ENCODE measurements at regions not wholly inside any gene's neighbourhood (a gene's known extent, or its start where the extent isn't known, plus 50 kb on each side); places are given as distances from the start of the nearest gene placed in this dataset.
A peak's percentile ranks its signal among the peaks of the same experiment; 100 is the strongest.

DNA sequence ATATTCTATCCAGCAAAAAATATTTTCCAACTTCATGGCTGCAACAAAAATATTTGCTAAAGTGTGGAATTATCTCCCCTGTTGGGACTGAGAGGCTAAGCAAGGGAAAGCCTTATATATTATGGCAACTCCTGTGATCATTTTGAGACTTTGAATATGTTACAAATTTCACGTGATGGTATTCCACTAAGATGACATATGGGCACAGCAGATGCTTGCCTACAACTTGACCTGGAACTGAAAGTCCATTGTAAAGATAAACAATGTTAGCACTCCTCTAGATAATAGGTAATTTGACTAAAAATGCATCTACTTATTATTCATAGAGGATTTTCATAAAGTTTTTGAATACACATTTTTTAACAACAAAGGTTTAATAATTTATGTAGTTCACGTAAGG, 1141.5 kb upstream of the CDH6 start:
- DNase-seq = no peak

- DNase-seq = no peak
Observed at GRCh38 chr5:30050056-30050815, 1143.2 kb upstream of the CDH6 start.

- DNase-seq = no peak
Observed at GRCh38 chr5:30042677-30043076, 1150.8 kb upstream of the CDH6 start.

- DNase-seq = no peak
Observed at GRCh38 chr5:30041831-30042385, 1151.6 kb upstream of the CDH6 start.

DNA sequence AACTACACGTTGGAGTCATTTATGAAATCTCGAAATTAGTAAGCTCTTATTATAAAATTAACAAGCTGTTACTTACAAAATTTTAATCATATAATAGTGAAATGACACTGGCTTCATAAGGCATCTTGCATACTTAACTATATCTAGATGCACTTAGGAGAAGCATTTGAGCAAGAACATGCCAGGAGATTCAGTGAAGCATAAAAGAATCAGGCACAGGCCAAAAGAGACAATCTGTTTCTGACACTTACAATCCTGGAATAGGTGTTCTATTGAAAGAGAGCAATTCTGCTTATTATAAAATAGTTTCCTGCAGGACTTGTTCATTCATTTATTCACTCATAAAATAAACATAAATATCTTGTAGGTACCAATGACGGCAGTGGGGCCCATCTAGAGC, 1152.2 kb upstream of the CDH6 start:
- no peak for DNase-seq

- DNase-seq = peak; percentile 17 to 55 (median 26)
Observed at GRCh38 chr5:30040488-30041118, 1152.9 kb upstream of the CDH6 start.

DNA sequence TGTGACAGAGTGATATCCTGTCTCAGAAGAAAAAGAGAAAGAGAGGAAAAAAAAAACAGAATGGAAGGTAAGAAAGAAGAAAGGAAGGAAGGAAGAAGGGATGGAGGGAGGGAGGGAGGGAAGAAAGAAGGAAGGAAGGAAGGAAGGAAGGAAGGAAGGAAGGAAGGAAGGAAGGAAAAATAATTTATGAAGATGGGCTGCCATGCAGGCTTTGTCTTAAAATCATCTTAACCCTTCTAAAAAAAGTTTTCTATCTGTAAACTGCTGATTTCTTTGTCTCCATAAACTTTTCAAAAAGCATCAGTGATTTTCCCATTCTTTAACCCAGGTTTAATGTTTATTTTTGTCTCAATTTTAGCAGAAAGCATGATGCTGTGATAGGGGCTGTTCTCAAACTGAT, 1154.1 kb upstream of the CDH6 start:
- DNase-seq = no peak

DNA sequence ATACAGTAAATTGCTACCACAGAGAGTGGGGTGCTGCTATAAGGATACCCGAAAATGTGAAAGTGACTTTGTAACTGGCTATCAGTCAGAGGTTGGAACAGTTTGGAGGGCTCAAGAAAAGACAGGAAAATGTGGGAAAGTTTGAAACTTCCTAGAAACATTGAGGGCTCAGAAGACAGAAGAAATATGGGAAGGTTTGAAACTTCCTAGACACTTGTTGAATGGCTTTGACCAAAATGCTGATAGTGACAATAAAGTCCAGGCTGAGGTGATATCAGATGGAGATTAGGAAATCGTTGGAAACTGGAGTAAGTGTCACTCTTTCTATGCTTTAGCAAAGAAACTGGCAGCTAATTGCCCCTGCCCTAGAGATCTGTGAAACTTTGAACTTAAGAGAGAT, 1158.6 kb upstream of the CDH6 start:
- DNase-seq = no peak

DNA sequence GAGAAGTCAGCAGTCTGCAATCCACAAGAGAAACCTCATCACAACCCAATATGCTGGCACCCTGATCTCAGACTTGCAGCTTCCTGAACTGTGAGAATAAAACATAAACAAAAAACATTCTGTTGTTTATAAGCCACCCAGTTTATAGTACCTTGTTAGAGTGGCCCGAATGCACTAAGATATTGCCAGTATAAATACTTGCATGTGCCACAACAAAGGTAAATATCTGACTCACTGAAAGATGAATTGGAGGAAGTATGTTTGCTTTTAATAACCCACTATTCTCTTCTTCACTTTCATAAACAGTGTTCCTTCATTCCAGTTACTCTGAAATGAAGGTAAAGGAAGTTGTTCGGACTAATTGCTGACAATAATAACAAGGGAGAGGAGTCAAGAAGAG, 1163.4 kb upstream of the CDH6 start:
- no peak for DNase-seq

- no peak for DNase-seq
Observed at GRCh38 chr5:30001826-30002225, 1191.7 kb upstream of the CDH6 start.

- no peak for DNase-seq
Observed at GRCh38 chr5:30000231-30000630, 1193.3 kb upstream of the CDH6 start.

DNA sequence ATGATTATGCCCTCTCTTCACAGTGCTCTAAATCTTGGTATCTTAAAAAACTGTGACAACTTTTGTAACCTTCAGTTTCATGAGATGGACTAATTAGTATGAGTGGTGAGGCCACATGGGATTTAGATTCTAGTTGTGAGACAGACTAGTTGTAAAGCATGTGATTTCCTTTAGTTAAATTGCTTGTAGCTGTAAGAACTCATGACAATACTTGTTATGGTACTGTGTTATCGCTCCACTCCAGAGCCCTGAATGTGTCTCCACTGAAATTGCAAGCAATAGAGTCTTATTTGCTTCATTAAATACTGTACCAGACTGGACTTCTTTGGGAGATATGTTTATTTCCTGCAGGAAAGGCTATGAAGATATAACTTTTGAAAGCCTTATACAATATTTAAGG, 1198.3 kb upstream of the CDH6 start:
- no peak for DNase-seq

DNA sequence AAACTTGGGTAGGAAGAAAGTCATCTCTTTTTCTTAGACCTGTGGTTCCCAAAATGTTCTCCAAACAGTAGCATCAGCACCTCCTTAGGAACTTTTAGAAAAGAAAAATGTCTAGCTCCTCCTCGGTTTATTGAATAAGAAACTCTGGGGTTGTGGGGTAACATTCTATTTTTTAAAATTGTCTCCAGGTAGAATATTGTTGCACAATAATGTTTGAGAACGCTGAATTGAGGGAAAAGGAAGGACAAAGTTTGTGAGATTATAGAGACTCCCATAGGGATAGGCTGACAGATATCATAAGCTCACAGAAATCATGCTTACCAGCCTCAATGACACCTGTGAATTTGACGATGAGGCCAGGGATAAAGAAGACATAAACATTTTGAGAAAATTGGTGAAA, 1199.0 kb upstream of the CDH6 start:
- no peak for DNase-seq

DNA sequence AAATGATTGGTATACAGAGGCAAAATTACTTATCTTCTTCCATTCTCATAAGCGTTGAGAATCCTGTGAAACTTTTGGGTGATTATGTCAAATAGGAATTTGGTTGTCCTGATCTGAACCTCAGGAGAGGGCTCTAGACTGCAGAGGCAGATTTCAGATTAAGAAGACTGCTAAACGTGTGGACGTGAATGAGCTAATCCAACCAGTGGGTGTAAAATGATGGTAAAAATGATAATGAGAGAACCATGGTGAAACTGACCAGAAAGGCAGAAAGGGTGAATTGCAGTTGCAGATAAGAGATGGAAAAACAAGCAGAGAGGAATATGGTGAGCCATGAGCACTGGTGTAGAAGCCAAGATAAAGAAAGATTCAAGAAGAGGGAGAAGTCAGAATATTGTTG, 1200.2 kb upstream of the CDH6 start:
- DNase-seq = no peak

GRCh38 chr5:29992248-29992647, 1201.2 kb upstream of the CDH6 start:
- no peak for DNase-seq

- no peak for DNase-seq
Observed at GRCh38 chr5:29990681-29991080, 1202.8 kb upstream of the CDH6 start.

DNA sequence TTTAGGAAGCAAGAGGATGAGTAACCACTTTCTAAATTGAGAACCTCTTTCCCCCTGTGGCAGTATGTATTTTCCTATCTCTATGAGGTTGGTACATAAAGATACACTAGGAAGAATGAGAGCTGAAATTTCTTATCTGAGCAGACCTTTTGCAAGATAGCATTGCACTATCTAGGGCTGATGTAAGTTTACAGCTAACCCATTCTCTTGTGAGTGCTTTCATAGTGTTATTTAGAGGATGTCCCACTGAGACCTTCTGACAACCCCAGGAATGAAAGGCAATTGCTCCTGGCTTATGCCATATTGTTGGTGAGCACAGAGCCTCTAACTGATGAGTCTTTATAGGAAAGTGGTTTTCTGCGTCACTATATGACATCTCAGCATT, 1209.3 kb upstream of the CDH6 start:
- no peak for DNase-seq

DNA sequence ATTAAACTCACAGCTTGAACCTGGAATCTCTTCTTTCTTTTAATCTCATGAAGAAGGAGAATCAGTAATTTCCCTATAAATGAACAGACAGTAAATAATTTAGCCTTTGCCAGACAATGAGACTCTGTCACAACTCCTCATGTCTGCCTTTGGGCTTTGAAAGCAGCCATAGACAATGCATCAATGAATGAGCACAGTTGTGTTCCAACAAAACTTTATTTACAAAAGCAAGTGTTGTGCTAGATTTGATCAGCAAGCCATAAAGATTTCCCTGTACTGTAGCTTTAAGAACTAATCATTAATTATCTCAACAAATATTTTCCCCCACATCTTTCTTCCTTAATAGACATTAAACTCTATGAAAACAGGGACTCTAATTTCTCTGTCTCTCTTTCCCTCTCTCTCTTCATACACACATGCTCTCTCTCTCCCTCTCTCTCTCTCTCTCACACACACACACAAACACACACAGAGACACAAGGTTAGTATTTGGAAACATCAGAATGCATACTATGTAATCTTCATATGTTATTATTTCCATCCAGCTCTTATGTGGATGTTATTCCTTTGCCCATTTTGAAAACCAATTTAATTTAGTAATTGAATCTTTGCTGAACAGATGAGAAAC, 1209.8 kb upstream of the CDH6 start:
- DNase-seq = no peak

GRCh38 chr5:29982457-29982856, 1211.0 kb upstream of the CDH6 start:
- DNase-seq = no peak

GRCh38 chr5:29972597-29972996, 1220.9 kb upstream of the CDH6 start:
- DNase-seq = no peak

DNA sequence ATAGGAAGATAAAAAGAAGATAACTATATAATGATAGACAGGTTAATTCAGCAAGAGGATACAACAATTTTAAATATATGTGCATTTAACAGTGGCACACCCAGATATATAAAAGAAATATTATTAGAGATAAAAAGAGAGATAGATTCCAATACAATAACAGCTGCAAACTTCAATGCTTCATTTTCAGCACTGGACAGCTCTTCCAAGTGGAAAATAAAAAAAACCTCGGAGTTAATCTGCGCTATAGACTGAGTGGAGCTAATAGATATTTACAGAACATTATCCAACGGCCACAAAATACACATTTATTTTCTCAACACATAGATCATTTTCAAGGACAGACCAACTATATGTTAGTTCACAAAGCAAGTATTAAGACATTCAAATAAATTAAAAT, 1229.5 kb upstream of the CDH6 start:
- peak in 1 of 3 donors; percentile 15 for DNase-seq

DNA sequence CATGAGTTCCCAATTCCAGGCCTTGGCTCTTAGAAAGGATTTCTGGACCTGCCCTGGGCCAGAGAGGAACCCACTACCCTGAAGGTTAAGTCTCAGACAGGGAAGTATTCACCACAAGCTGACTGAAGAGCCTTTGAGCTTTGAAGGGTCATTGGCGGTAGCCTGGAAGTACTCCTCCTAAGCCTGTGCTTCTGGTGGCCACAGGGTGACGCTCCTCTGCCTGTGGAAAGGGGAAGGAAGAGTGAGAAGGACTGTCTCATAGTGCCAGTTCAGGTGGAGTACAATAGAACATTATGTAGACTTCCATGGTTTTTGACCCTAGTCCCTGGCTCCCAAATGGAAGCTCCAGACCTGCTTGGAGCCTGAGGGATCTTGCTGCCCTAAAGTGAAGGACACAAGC, 1233.2 kb upstream of the CDH6 start:
- no peak for DNase-seq

Measured in muscle of back (tissue), 3 donors.